ENCODE measurements at regions not wholly inside any gene's neighbourhood (a gene's known extent, or its start where the extent isn't known, plus 50 kb on each side); places are given as distances from the start of the nearest gene placed in this dataset.

GRCh38 chr1:38662126-38662525 lies 197.4 kb downstream of the RRAGC start:
- TF ChIP-seq, protein P1, sequence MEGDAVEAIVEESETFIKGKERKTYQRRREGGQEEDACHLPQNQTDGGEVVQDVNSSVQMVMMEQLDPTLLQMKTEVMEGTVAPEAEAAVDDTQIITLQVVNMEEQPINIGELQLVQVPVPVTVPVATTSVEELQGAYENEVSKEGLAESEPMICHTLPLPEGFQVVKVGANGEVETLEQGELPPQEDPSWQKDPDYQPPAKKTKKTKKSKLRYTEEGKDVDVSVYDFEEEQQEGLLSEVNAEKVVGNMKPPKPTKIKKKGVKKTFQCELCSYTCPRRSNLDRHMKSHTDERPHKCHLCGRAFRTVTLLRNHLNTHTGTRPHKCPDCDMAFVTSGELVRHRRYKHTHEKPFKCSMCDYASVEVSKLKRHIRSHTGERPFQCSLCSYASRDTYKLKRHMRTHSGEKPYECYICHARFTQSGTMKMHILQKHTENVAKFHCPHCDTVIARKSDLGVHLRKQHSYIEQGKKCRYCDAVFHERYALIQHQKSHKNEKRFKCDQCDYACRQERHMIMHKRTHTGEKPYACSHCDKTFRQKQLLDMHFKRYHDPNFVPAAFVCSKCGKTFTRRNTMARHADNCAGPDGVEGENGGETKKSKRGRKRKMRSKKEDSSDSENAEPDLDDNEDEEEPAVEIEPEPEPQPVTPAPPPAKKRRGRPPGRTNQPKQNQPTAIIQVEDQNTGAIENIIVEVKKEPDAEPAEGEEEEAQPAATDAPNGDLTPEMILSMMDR (IDR thresholded peaks at IDR 0.05): no peak
- no peak for TF ChIP-seq POLR2A (IDR thresholded peaks at IDR 0.05; ENCODE audit: low read depth)
